Occipital lobe (tissue), 1 donor: ENCODE measurements at regions not wholly inside any gene's neighbourhood (a gene's known extent, or its start where the extent isn't known, plus 50 kb on each side); places are given as distances from the start of the nearest gene placed in this dataset.

Experiments
- DNase-seq: peaks from one replicate; lab custom pipeline; 2025; lab: John Stamatoyannopoulos, UW

DNA sequence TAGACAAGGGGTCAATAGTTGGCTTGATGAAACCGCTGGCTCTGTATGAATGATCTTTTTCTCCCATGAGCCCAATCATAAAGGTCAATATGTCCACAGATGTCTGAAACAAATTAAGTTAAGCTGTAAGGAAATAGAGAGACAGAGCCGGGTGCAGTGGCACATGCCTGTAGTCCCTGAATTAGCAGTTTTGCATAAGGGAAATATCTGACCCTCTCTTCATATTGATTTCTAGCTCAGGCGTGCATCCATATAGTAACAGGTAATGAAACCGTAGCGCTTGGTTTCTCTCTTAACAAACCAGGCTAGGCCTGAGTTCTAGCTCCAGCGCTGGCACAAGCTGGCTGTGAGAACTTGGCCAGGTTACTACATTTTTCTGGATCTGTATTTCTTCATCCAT, 118.1 kb upstream of the ERCC6L2 start:
- no peak for DNase-seq

- no peak for DNase-seq
Measured at GRCh38 chr9:95756986-95757385, 118.5 kb upstream of the ERCC6L2 start.

- no peak for DNase-seq
Measured at GRCh38 chr9:95756101-95756500, 119.4 kb upstream of the ERCC6L2 start.

- DNase-seq, result no peak
Measured at GRCh38 chr9:95755421-95755730, 120.1 kb upstream of the ERCC6L2 start.

- DNase-seq, result no peak
Measured at GRCh38 chr9:95754533-95755420, 120.7 kb upstream of the ERCC6L2 start.

DNA sequence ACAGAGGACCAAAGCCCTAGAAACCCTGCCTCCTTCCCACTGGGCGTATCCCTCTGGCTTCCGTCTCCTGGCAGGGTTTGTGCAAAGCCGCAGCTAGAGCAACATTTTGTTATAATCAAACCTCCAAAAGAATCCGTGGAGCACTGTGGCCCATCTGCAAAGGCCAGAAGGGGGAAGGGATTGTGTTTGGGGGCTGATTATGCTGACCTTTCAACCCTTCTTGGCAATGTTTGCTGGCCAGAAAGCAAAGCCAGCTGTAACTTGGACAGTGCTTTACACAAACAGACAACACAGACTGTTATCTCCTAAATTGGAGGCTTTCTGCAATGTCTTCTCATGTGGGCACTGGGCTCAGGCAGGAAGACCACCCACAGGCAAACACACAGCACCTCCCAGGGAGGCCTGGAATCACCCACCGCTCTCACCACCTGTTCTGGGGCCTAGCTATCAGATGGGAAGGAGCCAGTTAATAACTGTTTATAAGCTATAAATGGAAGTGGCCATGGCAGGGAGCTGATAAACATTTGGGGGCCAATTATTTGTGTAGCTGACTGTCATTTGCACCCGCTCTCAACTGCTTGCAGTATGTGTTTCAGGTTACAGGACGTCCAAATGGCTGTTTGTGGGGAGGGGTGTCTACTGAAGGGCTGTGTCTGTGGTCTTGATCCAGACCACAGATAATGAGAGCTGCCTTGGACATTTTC, 121.6 kb upstream of the ERCC6L2 start:
- DNase-seq, result no peak

DNA sequence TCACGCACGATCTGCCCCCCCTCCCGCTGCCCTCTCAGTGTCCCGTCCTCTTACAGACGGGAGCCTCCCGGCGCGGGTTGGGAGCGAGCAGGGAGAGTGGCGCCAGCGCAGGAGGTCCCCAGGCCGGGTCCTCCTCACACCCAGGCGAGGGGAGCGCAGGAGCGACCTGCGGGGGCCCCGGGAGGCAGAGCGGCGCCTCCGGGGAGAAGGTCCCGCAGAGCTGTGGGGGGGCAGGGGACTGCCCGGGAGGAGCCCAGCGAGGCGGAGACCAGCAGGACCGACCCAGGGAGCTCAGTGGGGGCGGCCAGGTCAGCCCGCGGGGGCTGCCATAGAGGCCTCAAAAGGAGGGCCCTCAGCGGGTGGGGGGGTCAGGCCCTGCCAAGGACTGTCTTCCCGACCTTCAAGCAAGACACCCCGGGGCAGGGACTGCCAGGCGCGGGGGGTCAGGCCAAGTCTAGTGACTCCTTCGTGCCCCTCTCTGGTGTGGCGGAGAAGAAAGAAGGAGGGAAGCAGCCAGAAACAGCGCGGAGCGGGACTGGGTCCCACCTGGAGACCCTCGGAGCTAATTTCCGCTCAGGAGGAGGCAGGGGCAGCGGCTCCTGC, 123.3 kb upstream of the ERCC6L2 start:
- no peak for DNase-seq

- DNase-seq, result no peak
Measured at GRCh38 chr9:95751520-95751790, 124.0 kb upstream of the ERCC6L2 start.

DNA sequence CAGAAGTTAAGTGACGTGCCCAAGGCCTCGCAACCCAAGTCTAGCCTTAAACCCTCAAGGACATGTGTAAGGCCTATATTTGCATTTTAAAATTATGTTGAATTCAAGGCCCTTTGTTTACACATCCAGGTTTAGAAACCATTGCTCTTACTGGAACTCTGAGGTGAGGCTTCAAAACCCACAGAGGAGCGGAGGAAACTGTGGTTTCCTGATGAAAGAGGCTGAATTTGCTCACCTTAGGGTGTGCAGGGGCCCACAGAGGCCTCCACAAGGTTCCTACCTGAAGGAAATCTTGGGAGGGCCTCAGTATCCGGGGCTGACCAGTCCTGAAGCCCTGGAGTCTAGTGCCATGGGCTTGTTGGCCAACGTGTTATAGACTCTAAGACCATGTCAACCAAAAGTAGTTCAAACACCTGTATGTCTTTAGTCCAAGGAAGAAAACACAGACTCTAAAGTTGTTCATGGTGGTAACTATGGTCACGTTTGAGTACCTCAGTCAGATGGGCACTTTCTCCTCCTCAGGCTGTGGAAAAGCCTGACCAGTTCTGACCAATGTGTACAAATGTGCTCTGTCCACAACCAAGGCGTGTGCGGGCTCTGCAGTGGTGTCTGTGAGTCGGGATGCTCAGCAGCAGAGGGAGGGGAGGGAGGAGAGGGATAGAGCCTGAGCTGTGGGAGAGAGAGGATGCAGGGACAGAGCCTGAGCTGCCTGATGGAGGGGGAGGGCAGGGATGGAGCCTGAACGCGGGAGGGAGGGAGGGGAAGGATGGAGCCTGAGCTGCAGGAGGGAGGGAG, 124.6 kb upstream of the ERCC6L2 start:
- no peak for DNase-seq

GRCh38 chr9:95749493-95749892, 126.0 kb upstream of the ERCC6L2 start:
- no peak for DNase-seq

- DNase-seq, result no peak
Measured at GRCh38 chr9:95746408-95747180, 128.9 kb upstream of the ERCC6L2 start.

- no peak for DNase-seq
Measured at GRCh38 chr9:95742821-95743220, 132.7 kb upstream of the ERCC6L2 start.

DNA sequence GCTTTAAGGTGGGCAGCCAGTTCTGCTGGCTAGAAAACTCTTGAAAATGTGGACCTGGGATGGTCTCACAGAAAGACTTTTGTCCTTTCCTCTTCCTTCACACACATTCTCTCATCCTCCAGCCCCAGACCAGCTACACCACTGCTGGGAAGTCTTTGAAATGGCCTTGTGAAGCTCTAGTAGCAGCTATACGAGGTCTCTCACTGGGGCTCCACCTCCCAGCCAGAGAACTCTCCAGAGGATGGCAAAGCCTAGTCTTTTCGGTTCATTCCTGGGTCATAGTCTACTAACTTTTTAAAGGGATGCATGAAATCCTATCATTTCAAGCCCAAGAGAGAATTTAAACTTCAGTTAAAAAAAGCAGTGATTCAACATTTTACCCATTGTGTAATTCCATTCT, 133.9 kb upstream of the ERCC6L2 start:
- no peak for DNase-seq

DNA sequence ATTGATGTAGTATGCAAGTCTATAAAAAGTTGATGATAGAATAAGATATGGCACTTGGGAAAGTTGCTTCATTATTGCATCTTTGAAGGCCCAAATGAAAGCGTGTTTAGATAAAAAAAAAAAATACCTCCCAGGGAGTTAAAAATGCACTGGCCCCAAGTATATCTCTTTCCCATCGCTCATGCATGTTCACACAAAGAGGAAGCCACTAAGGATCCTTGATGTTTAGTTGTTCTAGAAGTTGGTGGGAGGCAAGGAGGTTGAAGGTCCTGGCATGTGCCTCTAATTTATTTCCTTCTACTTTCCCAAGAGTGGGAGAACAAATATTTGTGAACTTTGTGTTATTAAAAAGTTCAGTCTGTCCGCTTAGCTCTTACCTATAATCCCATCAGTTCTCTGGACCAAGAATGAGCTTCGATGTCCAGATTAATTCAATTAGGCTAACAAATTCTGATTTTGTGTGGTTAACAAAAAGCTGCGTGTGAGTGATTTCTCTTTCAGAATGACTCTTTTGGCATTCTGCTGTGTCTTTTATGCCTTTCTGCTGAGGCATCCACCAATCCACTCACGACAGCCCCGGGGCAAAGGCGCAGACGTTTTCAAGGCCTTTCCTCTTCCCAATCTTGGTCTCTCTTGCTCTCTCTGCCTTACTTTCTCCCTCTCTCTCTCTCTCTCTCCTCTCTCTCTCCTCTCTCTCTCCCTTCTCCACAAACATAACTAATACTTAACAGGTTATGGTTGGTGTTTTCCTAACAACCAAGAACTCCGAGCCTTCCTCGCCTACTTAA, 135.1 kb upstream of the ERCC6L2 start:
- DNase-seq, result no peak

GRCh38 chr9:95738438-95738837, 137.1 kb upstream of the ERCC6L2 start:
- no peak for DNase-seq

DNA sequence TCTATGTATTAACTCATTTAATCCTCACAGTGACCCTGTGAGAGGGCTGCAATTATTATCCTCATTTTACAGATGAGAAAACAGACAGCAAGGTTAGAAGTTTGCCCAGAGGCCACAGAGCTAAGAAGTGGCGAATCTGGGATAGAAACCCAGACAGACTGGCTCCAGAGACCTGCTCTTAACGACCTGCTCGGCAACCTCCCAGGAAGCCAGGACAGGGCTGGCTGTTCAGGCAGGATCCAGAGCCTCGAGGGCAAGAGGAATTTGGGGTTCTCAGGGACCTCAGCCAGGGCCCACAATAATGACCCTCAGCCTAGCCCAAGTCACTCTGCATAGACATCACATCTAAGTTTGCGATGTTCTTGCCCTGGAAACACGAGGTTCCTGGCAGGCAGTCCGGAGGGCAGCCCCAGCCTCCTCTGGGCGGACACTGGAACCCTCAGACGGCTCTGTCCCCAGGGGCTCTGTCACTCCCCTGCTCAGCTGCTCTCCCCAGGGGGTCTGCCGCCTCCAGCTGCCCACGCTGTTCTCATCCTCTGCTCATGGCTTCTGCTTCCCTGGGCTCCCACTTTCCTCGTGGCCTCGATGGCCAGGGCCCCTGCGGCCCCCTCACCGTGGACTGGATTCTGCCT, 138.5 kb upstream of the ERCC6L2 start:
- no peak for DNase-seq

DNA sequence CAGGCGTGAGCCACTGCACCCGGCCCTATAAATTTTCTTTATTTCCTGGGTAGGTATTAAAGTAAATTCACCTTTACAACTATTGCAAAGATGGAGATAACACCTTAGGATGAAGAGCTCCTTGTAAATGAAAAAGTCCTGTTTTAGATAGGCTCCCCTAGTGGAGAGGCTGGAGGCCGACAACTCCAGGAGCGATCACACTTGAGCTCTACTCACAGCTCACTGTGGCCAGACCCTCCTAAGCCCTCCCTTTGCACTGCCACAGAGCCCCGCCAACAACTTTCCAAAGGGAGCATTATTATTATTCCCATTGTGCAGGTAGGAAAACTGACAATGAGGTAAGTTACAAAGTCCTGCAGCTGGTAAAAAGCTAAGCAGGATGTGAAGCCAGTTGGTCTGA, 139.1 kb upstream of the ERCC6L2 start:
- DNase-seq, result no peak

GRCh38 chr9:95735701-95736100, 139.8 kb upstream of the ERCC6L2 start:
- DNase-seq, result no peak

GRCh38 chr9:95733741-95734666, 141.5 kb upstream of the ERCC6L2 start:
- no peak for DNase-seq
